HG03108 (cell line): ENCODE measurements at regions not wholly inside any gene's neighbourhood (a gene's known extent, or its start where the extent isn't known, plus 50 kb on each side); places are given as distances from the start of the nearest gene placed in this dataset.

ENCODE experiments used
- ATAC-seq: cut with Tn5 transposase; IDR thresholded peaks from one replicate; pipeline ENCODE4 v1.9.1; 2021; ENCODE audit warnings: moderate library complexity; ENCODE audit not compliant: unreplicated experiment

DNA sequence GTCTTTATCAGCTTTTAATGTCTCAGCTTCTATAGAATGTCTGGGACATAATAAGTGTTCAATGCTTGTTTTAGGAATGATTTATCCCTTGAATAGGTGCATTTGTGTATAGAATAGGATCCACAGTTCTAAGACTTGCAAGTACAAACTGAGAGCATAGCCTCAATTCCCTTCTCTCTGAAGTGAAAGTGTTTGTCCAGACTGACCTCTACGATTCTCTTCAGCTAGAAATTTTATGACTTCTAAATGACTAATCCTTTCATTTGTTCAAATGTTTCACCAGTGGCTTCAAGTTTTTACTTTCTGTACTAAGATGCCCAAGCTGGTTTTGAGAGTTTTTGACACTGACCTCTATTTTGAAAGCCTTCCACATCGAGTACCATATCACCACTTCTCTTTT, 608.2 kb upstream of the ADGRL4 start:
- no peak for ATAC-seq

DNA sequence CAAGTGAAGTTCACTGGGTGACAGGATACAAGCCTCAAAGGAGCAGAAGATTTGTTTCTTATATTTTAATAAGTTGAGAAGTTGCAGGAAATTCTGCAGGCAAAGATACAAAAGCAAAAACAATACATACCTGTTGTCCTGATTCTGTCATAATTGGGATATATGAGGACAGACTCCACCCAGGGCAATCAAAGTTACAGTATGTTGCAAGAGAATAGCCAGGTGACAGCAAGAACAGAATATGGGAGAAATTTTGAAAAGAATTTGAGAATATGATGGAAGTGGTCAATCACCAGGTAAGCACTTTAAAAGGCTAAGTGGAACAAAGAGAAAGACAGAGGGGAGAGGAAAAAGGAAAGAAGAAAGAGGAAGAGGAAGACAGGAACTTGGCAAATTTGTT, 607.6 kb upstream of the ADGRL4 start:
- no peak for ATAC-seq

DNA sequence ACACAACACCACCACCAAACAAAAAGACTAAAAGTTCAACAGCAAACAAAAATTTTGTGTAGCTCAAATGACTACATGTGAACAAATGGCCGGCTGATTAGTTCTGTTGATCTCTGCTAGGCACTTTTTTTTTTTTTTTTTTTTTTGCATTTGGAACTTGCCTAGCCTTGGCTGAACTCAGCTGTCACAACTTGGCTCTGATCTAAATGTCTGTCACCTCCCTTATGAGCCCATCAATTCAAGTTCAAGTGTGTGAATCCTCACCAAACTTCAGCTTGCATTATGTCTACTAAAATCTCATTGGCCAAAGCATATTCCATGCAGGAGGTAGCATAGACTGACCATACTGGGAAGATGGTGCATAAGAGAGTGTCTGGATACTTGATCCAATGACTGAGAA, 606.5 kb upstream of the ADGRL4 start:
- no peak for ATAC-seq

DNA sequence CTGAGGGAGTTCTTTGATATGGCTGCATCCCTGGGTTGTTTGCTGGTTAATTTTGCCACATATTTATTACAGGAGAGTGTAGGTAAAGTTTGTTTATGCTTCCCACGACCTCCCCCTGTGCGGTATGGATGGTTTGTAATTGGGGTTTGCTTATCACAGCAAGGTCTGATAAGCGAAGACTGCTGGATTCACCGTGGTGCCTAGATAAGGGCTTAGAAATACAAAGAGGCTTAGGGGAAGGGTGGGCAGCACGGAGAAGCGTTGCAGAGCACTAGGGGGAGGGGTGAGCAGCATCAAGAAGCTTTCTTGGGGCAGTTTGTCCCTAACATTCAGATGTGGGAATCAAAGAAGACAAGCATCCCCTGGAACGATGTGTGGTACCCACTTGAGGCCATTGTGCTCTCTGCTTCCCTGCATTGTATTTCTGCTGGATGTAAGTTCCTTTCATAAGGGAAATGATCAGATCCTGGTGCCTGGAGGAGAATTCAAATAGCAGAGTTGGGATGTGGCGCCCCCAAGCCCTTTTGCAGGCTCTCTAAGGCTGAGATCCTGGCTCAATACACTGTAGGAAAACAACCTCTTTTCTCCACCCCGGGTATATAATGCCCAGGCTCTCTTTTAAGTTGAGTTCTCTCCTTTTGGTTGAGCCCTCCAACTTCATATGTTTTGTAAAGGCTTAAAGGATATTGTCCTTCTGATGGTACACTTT, 598.1 kb upstream of the ADGRL4 start:
- ATAC-seq, result no peak

DNA sequence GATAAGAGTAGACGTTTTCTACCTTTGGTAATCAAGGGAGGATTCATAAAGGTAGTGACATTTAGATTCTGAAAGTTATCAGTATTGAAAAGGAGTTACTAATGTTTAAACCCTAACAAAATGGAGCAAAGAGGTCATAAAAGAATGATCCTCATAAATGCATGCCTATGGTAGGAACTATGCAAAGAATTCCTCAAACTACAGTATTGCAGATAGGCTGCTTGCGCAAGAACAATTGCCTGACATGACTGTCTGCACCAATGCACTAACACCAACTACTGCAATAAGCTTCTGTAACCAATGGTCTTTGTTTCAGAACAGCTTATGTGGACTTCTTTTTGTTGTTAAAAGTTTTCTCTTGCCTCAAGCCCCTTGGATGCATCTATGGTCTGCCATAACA, 597.3 kb upstream of the ADGRL4 start:
- ATAC-seq, result no peak

DNA sequence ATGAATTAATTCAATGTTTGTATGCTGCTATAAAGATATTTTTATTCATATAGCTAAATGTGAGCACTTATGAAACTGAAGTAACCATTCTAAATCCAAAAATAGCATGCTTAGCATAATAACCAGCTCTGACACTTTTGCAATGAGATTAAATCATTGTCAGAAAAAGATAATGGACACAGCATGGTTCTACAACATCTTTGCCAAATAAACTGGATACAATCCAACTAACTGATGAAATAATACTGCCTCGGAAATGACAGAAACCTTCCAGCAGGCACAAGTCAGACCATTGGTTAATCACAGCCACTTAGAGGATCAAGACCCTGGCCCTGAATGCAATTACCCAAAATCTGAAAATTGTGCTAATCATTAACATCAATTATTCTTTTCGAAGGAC, 592.7 kb upstream of the ADGRL4 start:
- ATAC-seq, result no peak

DNA sequence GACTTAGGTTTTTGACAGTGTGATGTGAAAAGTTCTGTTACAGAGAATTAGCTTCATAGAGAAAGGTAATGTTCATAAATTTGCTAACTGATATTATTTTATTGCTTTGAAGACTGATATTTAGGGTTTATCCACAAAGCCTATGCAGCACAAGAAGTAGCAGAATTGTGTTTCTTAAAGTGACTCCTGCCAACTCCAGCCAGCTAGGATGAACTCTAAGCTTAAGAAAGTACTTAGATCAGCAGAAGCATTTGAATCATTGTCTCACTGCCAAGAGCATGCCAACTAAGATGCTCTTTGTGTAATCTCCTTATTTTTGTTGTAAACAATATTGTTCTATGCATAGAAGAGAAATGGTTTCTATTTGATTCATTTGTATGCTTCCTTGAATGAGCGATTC, 589.4 kb upstream of the ADGRL4 start:
- ATAC-seq, result no peak

DNA sequence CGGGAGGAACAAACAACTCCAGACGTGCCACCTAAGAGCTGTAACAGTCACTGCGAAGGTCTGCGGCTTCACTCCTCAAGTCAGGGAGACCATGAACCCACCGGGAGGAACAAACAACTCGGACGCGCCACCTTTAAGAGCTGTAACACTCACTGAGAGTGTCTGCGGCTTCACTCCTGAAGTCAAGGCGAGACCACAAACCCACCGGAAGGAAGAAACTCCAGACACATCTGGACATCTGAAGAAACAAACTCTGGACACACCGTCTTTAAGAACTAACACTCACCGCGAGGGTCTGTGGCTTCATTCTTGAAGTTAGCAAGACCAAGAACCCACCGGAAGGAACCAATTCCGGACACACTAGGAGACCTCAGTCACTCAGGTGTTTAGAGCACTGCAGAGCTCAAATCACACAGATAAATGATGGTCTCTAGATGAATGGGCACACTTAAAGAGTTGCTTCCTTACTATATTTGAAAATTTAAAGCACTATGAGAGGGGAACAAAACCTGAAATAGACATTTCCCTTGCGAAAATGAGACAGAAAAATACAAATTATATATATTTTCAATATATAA, 587.7 kb upstream of the ADGRL4 start:
- ATAC-seq, result no peak

DNA sequence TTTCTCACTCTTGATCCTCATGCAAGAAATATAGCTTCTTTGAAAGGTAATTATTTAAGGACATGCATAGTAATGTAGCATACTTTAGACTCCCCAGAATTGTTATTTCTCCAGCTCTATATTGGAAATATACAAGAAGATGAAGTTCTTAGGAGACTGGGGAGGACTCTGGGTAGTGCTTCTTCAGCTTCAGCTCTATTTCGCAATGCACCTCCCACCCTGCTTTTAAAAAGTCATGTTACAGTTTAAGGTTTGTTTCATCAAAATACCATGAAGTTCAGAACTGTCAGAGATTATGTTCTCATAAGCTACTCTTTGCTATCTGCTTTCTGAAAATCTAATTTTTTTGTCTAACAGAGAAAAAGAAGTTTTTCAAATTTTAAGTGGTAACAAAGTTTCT, 586.2 kb upstream of the ADGRL4 start:
- no peak for ATAC-seq

DNA sequence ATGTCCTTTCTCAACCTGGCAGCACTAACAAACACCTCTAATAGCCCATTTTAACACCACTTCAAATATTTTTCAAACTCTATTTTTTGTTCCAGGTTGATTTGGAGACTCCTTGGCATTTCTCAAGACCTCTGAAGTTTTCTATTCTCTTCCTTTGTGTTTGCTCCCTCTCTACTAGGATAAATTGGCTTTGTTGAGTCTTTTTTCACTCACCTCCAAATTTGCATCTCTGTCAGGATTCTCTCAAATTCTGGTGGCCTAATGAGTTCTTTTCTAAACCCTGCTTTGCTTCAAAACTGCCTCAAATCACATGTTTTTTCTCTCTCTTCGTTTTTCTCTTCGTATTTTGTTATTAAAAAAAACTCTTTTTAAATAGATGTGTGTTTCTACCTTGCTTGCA, 582.2 kb upstream of the ADGRL4 start:
- no peak for ATAC-seq

DNA sequence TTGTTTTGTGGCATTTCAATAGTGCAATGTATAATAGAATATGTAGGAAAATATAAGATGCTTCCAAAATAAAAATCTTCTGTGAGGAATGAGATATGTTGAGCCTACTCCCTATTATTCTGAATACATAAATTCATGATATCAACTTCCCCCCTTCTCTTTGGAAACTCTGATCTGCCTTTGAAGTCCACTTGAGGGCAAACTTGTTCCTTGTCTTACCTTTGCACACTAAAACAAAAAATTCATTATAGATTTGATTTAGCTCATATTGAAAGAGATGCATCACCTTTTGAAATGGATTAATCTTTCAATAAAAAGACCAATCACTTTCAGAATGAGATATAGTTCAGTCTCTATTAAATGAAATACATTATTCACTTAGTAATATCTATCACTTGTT, 580.7 kb upstream of the ADGRL4 start:
- ATAC-seq, result no peak

DNA sequence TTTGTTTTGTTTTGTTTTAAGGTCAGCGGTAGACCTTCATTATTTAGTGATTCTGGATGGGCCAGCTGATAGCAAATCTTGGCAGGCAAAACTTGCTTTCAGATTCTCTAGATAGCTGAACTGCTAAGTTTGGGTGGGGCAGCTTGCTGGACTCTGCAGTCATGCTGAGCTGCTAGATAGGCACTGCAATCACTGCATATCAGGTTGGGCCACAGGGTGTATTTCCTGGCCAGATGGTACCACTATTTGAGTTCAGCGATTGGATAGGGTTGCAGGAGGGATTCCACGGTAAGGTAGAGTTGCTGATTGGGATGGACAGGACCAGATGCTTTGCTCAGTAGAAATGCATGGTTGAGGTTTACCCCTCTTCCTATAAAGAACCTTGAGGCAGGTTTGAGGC, 579.3 kb upstream of the ADGRL4 start:
- ATAC-seq, result no peak

DNA sequence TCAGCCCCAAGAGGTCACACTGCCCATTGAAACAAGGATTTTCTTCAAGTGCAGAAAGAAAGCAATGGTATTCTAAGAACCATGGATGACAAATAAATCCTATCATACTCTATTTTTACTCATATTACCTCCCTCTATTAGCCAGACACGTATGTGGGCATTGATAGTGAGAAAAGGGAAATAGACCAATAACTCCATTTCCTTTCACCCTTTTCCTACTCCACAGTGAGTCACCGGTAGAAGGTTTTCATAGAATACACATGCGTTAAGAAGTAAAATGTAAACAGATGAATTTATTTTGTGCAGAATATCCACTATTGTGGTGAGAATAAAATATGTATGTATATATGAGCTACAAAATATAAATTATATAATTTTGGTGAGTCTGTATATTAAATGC, 568.9 kb upstream of the ADGRL4 start:
- ATAC-seq, result no peak

DNA sequence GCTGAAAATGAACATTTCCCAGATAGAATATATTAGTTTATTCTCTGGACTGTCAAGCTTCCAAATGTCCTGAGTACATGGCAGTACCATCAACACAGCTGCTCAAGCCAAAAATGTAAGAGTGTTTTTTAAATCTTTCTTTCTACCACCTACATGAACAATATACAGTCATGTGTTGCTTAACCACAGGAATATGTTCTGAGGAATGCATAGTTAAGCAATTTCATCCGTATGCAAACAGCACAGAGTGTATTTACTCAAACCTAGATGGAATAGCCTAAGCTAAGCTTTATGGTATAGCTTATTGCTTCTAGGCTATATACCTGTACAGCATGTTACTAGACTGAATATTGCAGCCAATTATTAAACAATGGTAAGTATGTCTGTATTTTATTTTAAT, 561.9 kb upstream of the ADGRL4 start:
- ATAC-seq, result no peak

DNA sequence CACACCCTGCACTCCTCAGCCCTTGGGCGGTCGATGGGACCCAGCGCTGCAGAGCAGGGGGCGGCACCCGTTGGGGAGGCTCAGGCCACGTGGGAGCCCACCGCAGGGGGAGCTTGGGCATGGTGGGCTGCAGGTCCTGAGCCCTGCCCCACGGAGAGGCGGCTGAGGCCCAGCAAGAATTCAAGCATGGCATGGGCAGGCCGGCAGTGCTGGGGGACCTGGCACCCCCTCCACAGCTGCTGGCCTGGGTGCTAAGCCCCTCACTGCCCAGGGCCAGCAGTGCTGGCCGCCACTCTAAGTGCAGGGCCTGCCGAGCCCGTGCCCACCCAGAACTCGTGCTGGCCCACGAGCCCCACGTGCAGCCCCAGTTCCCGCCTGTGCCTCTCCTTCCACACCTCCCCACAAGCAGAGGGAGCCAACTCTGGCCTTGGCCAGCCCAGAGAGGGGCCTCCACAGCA, 555.0 kb upstream of the ADGRL4 start:
- no peak for ATAC-seq

DNA sequence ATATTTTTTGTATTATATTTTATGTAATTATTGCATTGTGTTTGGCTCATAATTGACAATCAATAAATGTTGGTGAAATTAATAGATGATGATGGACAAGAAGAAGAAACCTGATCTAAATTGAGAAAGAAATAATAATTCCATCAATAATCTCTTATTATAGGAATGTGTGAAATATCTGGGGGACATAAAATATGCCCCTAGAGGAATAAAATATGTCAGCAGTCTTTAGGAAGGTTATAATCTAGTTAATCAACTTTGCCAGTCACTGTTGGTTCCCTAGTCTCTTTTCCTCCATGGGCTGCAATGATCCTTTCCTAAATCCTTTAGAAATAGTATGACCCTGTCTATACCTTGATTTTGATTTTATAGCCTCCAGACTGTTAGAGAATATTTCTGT, 549.7 kb upstream of the ADGRL4 start:
- ATAC-seq, result no peak

DNA sequence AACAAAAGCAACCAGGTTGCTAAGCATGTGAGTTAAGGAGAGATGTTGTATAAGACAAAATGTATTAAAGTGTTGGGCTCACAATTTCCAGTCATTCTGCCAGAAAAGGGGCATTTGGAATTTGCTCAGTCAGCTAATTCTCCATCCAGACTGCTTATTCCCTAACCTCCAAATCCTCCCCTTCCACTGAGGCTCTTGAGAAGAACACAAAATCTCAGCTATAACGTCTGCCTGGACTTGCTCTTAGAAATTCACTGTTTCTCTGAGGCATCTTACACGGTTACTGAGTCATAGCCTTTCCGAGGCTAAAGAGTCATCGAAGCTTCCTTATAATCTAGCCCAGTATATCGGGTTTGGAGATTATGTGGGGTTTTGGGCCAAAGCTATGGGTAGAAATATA, 548.2 kb upstream of the ADGRL4 start:
- no peak for ATAC-seq

DNA sequence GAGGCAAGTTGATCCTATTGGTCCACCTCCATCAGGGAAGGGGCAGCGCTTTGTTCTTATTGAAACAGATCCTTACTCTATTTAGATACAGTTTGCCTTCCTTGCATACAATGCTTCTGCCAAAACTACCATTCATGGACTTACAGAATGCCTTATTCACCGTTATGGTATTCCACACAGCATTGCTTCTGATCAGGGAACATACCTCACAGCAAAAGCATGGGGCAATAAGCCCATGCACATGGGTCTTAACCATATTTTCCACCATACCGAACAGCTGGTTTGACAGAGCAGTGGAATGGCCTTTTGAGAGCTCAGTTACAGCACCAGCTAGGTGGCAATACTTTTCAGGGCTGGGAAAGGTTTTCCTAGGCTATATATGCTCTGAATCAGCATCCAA, 544.8 kb upstream of the ADGRL4 start:
- no peak for ATAC-seq

DNA sequence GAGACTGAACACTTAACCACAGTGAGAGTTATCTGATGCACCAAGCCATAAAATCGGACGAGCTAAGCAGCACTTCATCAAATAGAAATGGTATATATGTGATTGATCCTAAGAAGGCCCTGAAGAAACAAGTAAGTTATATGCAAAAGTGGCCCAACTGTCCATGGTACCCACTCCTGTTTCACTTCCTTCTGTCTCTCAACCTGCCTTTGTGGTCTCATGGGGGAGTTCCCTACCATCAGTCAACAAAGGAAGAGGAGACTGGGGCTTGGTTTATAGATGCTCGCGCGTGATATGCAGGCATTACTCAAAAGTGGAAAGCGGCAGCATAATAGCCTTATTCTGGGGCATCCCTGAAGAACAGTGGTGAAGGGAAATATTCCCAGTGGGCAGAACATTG, 543.9 kb upstream of the ADGRL4 start:
- ATAC-seq, result no peak

DNA sequence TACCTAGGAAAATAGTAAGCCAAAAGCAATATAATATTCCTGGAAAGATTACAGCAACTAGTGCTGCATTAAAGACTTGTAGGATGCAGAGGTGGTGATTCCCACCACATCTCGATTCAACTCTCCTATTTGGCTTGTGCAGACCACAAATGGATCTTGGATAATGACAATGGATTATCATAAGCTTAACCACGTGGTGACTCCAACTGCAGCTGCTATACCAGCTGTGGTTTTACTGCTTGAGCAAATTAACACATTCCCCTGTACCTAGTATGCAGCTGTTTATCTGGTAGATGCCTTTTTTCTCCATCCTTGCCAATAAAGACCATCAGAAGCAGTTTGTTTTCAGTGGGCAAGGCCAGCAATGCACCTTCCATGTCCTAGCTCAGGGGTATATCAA, 542.7 kb upstream of the ADGRL4 start:
- no peak for ATAC-seq

DNA sequence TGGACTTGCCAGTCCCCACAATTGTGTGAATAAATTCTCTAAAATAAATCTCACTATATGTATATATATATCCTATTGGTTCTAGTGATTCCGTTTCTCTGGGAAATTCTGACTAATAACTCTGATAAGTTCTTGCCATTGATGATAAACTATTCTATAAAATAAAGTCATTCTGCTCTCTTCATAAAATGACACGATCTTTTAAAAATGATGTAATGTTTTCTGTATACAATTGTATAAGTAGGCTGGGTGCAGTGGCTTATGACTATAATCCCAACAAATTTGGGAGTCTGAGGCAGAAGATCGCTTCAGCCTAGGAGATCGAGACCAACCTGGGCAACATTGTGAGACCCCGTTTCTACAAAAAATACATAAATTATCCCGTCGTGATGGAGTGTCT, 541.0 kb upstream of the ADGRL4 start:
- no peak for ATAC-seq

DNA sequence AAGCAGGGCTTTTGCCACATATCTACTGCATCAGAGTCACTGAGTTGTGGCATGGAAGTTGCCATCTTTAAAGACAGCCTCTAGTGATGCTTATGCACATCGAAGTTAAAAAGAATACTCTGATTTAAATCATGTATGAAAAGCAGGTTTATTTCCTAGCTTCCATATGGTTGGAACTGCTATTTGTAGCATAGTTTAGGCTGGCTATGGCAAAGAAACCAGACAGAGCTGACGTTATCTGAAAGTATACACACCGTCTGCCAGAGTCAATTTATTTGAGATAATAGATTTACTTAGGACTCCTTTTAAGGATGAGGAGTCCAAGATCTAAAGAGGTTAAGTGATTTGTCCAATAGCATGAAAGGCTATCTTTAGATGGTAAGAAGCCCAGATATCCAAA, 536.9 kb upstream of the ADGRL4 start:
- no peak for ATAC-seq

DNA sequence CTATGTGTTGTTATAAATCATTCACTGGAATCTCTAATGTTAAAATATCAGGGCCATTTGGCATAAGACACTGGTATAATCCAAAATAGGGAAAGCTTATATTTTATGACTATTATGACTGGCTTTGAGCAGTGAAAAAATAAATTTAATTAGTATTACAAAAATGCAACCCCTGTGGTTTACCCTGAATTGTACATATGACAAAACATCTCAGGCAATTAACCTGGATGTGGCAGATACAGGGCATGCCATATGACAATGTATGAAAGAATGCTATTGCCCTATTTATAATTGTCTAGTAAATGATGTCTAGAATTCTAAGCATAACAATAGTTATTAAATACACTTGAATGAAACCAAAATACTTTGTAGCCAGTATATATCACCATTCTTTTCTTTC, 532.5 kb upstream of the ADGRL4 start:
- no peak for ATAC-seq
